ENCODE measurements at regions not wholly inside any gene's neighbourhood (a gene's known extent, or its start where the extent isn't known, plus 50 kb on each side); places are given as distances from the start of the nearest gene placed in this dataset.
"Not testable (repeated sequence)": the region's sequence is repeated elsewhere in the genome, so short reads cannot be mapped to it uniquely, and the experiment has no call there.

GRCh38 chr6:66103954-66104353 is 396.9 kb upstream of the EYS start:
- H3K36me3 Mint-ChIP-seq (ENCODE audit: insufficient read depth) = no peaks in the 10 kb centered on the region

GRCh38 chr6:66103354-66103753 is 396.3 kb upstream of the EYS start:
- Mint-ChIP-seq H3K4me3 (no peak overlapping the region), H3K4me1 (no peaks in the 10 kb centered on the region), H3K36me3 (ENCODE audit: insufficient read depth) (no peaks in the 10 kb centered on the region), H3K9me3 (peaks cover 29% of the 10 kb centered on the region), H3K27ac (ENCODE audit: low read depth) (no peak overlapping the region), H3K27me3 (no peaks in the 10 kb centered on the region)
- DNase-seq (ENCODE audit: low spot score in 2 of 2) (no peak), ATAC-seq (replicated peaks; ENCODE audit: extremely low read depth, poor library complexity, severe bottlenecking) (no peak)

More at GRCh38 chr6:66103954-66104353, 396.9 kb upstream of the EYS start:
- Mint-ChIP-seq H3K9me3 (peaks cover 29% of the 10 kb centered on the region), H3K27ac (ENCODE audit: low read depth) (no peak overlapping the region), H3K4me3 (no peak overlapping the region), H3K4me1 (no peaks in the 10 kb centered on the region), H3K27me3 (no peaks in the 10 kb centered on the region)
- ATAC-seq (replicated peaks; ENCODE audit: extremely low read depth, poor library complexity, severe bottlenecking) = no peak
- DNase-seq (ENCODE audit: low spot score in 2 of 2) = no peak

- Mint-ChIP-seq H3K27me3 (no peaks in the 10 kb centered on the region), H3K4me1 (no peaks in the 10 kb centered on the region), H3K27ac (ENCODE audit: low read depth) (no peak overlapping the region), H3K4me3 (no peak overlapping the region), H3K36me3 (ENCODE audit: insufficient read depth) (no peaks in the 10 kb centered on the region), H3K9me3 (peaks cover 19% of the 10 kb centered on the region)
- DNase-seq (ENCODE audit: low spot score in 2 of 2) (no peak), ATAC-seq (replicated peaks; ENCODE audit: extremely low read depth, poor library complexity, severe bottlenecking) (no peak)
Observed at GRCh38 chr6:66096679-66097078, 389.7 kb upstream of the EYS start.

GRCh38 chr6:66094615-66095014 is 387.6 kb upstream of the EYS start:
- Mint-ChIP-seq H3K4me3 (no peak overlapping the region), H3K27me3 (no peaks in the 10 kb centered on the region), H3K4me1 (no peaks in the 10 kb centered on the region), H3K27ac (ENCODE audit: low read depth) (no peak overlapping the region), H3K36me3 (ENCODE audit: insufficient read depth) (no peaks in the 10 kb centered on the region), H3K9me3 (peaks cover 13% of the 10 kb centered on the region)
- no peak for DNase-seq (ENCODE audit: low spot score in 2 of 2)
- no peak for ATAC-seq (replicated peaks; ENCODE audit: extremely low read depth, poor library complexity, severe bottlenecking)

GRCh38 chr6:66092306-66092705 is 385.3 kb upstream of the EYS start:
- H3K36me3 Mint-ChIP-seq (ENCODE audit: insufficient read depth); H3K4me3 Mint-ChIP-seq; H3K4me1 Mint-ChIP-seq; H3K27me3 Mint-ChIP-seq; ATAC-seq (replicated peaks; ENCODE audit: extremely low read depth, poor library complexity, severe bottlenecking); DNase-seq (ENCODE audit: low spot score in 2 of 2); H3K27ac Mint-ChIP-seq (ENCODE audit: low read depth); H3K9me3 Mint-ChIP-seq: not testable (repeated sequence)

GRCh38 chr6:66086532-66086931 is 379.5 kb upstream of the EYS start:
- no peaks in the 10 kb centered on the region for H3K27me3 Mint-ChIP-seq
- H3K36me3 Mint-ChIP-seq (ENCODE audit: insufficient read depth) = no peaks in the 10 kb centered on the region
- H3K4me1 Mint-ChIP-seq = no peaks in the 10 kb centered on the region
- no peak overlapping the region for H3K27ac Mint-ChIP-seq (ENCODE audit: low read depth)
- ATAC-seq (replicated peaks; ENCODE audit: extremely low read depth, poor library complexity, severe bottlenecking) (no peak), DNase-seq (ENCODE audit: low spot score in 2 of 2) (no peak)
- peaks cover 13% of the 10 kb centered on the region for H3K9me3 Mint-ChIP-seq
- no peak overlapping the region for H3K4me3 Mint-ChIP-seq

GRCh38 chr6:66082914-66083313 is 375.9 kb upstream of the EYS start:
- H3K27me3 Mint-ChIP-seq = no peaks in the 10 kb centered on the region
- peaks cover 25% of the 10 kb centered on the region for H3K9me3 Mint-ChIP-seq
- H3K27ac Mint-ChIP-seq (ENCODE audit: low read depth) = no peak overlapping the region
- H3K36me3 Mint-ChIP-seq (ENCODE audit: insufficient read depth) = no peaks in the 10 kb centered on the region
- no peak overlapping the region for H3K4me3 Mint-ChIP-seq
- H3K4me1 Mint-ChIP-seq = no peaks in the 10 kb centered on the region
- no peak for ATAC-seq (replicated peaks; ENCODE audit: extremely low read depth, poor library complexity, severe bottlenecking)
- no peak for DNase-seq (ENCODE audit: low spot score in 2 of 2)

GRCh38 chr6:66068907-66069306 is 361.9 kb upstream of the EYS start:
- Mint-ChIP-seq H3K4me3 (no peak overlapping the region), H3K36me3 (ENCODE audit: insufficient read depth) (no peaks in the 10 kb centered on the region), H3K4me1 (no peaks in the 10 kb centered on the region), H3K27me3 (no peaks in the 10 kb centered on the region), H3K27ac (ENCODE audit: low read depth) (no peak overlapping the region), H3K9me3 (peaks cover 23% of the 10 kb centered on the region)
- ATAC-seq (replicated peaks; ENCODE audit: extremely low read depth, poor library complexity, severe bottlenecking) (no peak), DNase-seq (ENCODE audit: low spot score in 2 of 2) (no peak)

GRCh38 chr6:66068033-66068432 is 361.0 kb upstream of the EYS start:
- no peaks in the 10 kb centered on the region for H3K4me1 Mint-ChIP-seq
- H3K36me3 Mint-ChIP-seq (ENCODE audit: insufficient read depth) = no peaks in the 10 kb centered on the region
- H3K4me3 Mint-ChIP-seq = no peak overlapping the region
- no peaks in the 10 kb centered on the region for H3K27me3 Mint-ChIP-seq
- DNase-seq (ENCODE audit: low spot score in 2 of 2) = no peak
- no peak for ATAC-seq (replicated peaks; ENCODE audit: extremely low read depth, poor library complexity, severe bottlenecking)
- H3K9me3 Mint-ChIP-seq = peaks cover 17% of the 10 kb centered on the region
- H3K27ac Mint-ChIP-seq (ENCODE audit: low read depth) = no peak overlapping the region

GRCh38 chr6:66065313-66065712 is 358.3 kb upstream of the EYS start:
- H3K4me3 Mint-ChIP-seq = no peak overlapping the region
- H3K9me3 Mint-ChIP-seq = peaks cover 15% of the 10 kb centered on the region
- H3K27me3 Mint-ChIP-seq = no peaks in the 10 kb centered on the region
- no peaks in the 10 kb centered on the region for H3K36me3 Mint-ChIP-seq (ENCODE audit: insufficient read depth)
- ATAC-seq (replicated peaks; ENCODE audit: extremely low read depth, poor library complexity, severe bottlenecking) (no peak), DNase-seq (ENCODE audit: low spot score in 2 of 2) (no peak)
- H3K4me1 Mint-ChIP-seq = no peaks in the 10 kb centered on the region
- no peak overlapping the region for H3K27ac Mint-ChIP-seq (ENCODE audit: low read depth)

GRCh38 chr6:66057034-66057433 is 350.0 kb upstream of the EYS start:
- H3K4me3 Mint-ChIP-seq = no peak overlapping the region
- no peaks in the 10 kb centered on the region for H3K4me1 Mint-ChIP-seq
- H3K36me3 Mint-ChIP-seq (ENCODE audit: insufficient read depth) = peaks cover 2% of the 10 kb centered on the region
- no peaks in the 10 kb centered on the region for H3K27me3 Mint-ChIP-seq
- no peak for DNase-seq (ENCODE audit: low spot score in 2 of 2)
- ATAC-seq (replicated peaks; ENCODE audit: extremely low read depth, poor library complexity, severe bottlenecking) = no peak
- H3K27ac Mint-ChIP-seq (ENCODE audit: low read depth) = no peak overlapping the region
- peaks cover 18% of the 10 kb centered on the region for H3K9me3 Mint-ChIP-seq

- H3K4me3 Mint-ChIP-seq = no peak overlapping the region
- peaks cover 2% of the 10 kb centered on the region for H3K36me3 Mint-ChIP-seq (ENCODE audit: insufficient read depth)
- no peak overlapping the region for H3K27ac Mint-ChIP-seq (ENCODE audit: low read depth)
- ATAC-seq (replicated peaks; ENCODE audit: extremely low read depth, poor library complexity, severe bottlenecking) (no peak), DNase-seq (ENCODE audit: low spot score in 2 of 2) (no peak)
- H3K9me3 Mint-ChIP-seq = peaks cover 15% of the 10 kb centered on the region
- no peaks in the 10 kb centered on the region for H3K27me3 Mint-ChIP-seq
- no peaks in the 10 kb centered on the region for H3K4me1 Mint-ChIP-seq
Observed at GRCh38 chr6:66054967-66055366, 347.9 kb upstream of the EYS start.

- no peak overlapping the region for H3K4me3 Mint-ChIP-seq
- peaks cover 2% of the 10 kb centered on the region for H3K36me3 Mint-ChIP-seq (ENCODE audit: insufficient read depth)
- peaks cover 12% of the 10 kb centered on the region for H3K9me3 Mint-ChIP-seq
- H3K27me3 Mint-ChIP-seq = no peaks in the 10 kb centered on the region
- DNase-seq (ENCODE audit: low spot score in 2 of 2) (no peak), ATAC-seq (replicated peaks; ENCODE audit: extremely low read depth, poor library complexity, severe bottlenecking) (no peak)
- no peak overlapping the region for H3K27ac Mint-ChIP-seq (ENCODE audit: low read depth)
- H3K4me1 Mint-ChIP-seq = no peaks in the 10 kb centered on the region
Observed at GRCh38 chr6:66051812-66052211, 344.8 kb upstream of the EYS start.

Measured in central memory CD8-positive, alpha-beta T cell (primary cell).